Ishikawa (cell line): ENCODE measurements at regions not wholly inside any gene's neighbourhood (a gene's known extent, or its start where the extent isn't known, plus 50 kb on each side); places are given as distances from the start of the nearest gene placed in this dataset.

Experiments used
- CEBPB ChIP-seq: IDR thresholded peaks from 2 replicates; pipeline ENCODE4 v1.6.1; 2012
- CREB1 ChIP-seq: IDR thresholded peaks from 2 replicates; pipeline ENCODE4 v1.6.1; 2012; ENCODE audit warnings: low read depth
- EGR1 ChIP-seq: IDR thresholded peaks from 2 replicates; pipeline ENCODE4 v1.6.1; 2012
- EP300 ChIP-seq: IDR thresholded peaks from 2 replicates; pipeline ENCODE4 v1.6.1; 2012; ENCODE audit warnings: borderline replicate concordance
- FOXM1 ChIP-seq: IDR thresholded peaks from 2 replicates; pipeline ENCODE4 v1.6.1; 2012; ENCODE audit warnings: low read depth, borderline replicate concordance
- MAX ChIP-seq: IDR thresholded peaks from 2 replicates; pipeline ENCODE4 v1.6.1; 2012
- NFIC ChIP-seq: IDR thresholded peaks from 2 replicates; pipeline ENCODE4 v1.6.1; 2012
- RAD21 ChIP-seq: IDR thresholded peaks from 2 replicates; pipeline ENCODE4 v1.6.1; 2012; ENCODE audit warnings: low read depth
- REST ChIP-seq: IDR thresholded peaks from 2 replicates; pipeline ENCODE4 v1.6.1; 2012; ENCODE audit warnings: low read depth, mild to moderate bottlenecking
- TAF1 ChIP-seq: IDR thresholded peaks from 2 replicates; pipeline ENCODE4 v1.6.1; 2012; ENCODE audit warnings: low read depth, mild to moderate bottlenecking
- TCF12 ChIP-seq: IDR thresholded peaks from 2 replicates; pipeline ENCODE4 v1.6.1; 2012; ENCODE audit warnings: low read depth
- TEAD4 ChIP-seq: IDR thresholded peaks from 2 replicates; pipeline ENCODE4 v1.6.1; 2012
- USF1 ChIP-seq: IDR thresholded peaks from 2 replicates; pipeline ENCODE4 v1.6.1; 2012
- YY1 ChIP-seq: IDR thresholded peaks from 2 replicates; pipeline ENCODE4 v1.6.1; 2012; ENCODE audit warnings: low read depth
- ZBTB7A ChIP-seq: IDR thresholded peaks from 2 replicates; pipeline ENCODE4 v1.6.1; 2012; ENCODE audit warnings: low read depth

GRCh38 chr21:18069875-18070274, 174.8 kb upstream of the CHODL start:
- TF ChIP-seq YY1: no peak
- TF ChIP-seq CREB1: no peak
- no peak for TF ChIP-seq CEBPB
- no peak for TF ChIP-seq TCF12
- TF ChIP-seq NFIC: no peak
- no peak for TF ChIP-seq USF1
- TF ChIP-seq ZBTB7A: no peak
- TF ChIP-seq REST: no peak
- no peak for TF ChIP-seq TEAD4
- TF ChIP-seq TAF1: no peak
- no peak for TF ChIP-seq EP300

GRCh38 chr21:18060402-18060801, 184.2 kb upstream of the CHODL start:
- TF ChIP-seq REST: no peak
- no peak for TF ChIP-seq CEBPB
- TF ChIP-seq TAF1: no peak
- TF ChIP-seq MAX: no peak
- TF ChIP-seq NFIC: no peak
- no peak for TF ChIP-seq EGR1
- TF ChIP-seq YY1: no peak
- TF ChIP-seq CREB1: no peak
- TF ChIP-seq FOXM1: no peak

GRCh38 chr21:18058731-18059398, 185.8 kb upstream of the CHODL start:
- TF ChIP-seq NFIC (no peak), USF1 (no peak), MAX (no peak), CREB1 (no peak), CEBPB (no peak), REST (no peak), TAF1 (no peak), TCF12 (no peak), YY1 (no peak), FOXM1 (no peak), RAD21 (no peak), ZBTB7A (no peak), EGR1 (no peak), EP300 (no peak)

- TF ChIP-seq TCF12 (no peak), CEBPB (no peak), NFIC (no peak), REST (no peak), RAD21 (no peak), EGR1 (no peak), TEAD4 (no peak), MAX (no peak), USF1 (no peak), FOXM1 (no peak), TAF1 (no peak)
Measured at GRCh38 chr21:18053151-18053550, 191.5 kb upstream of the CHODL start.
